ENCODE measurements at regions not wholly inside any gene's neighbourhood (a gene's known extent, or its start where the extent isn't known, plus 50 kb on each side); places are given as distances from the start of the nearest gene placed in this dataset.

GRCh38 chr15:35596285-35596684 is 50.3 kb upstream of the DPH6 start:
- DNase-seq: no peak

GRCh38 chr15:35602836-35603235 is 56.9 kb upstream of the DPH6 start:
- no peak for DNase-seq

GRCh38 chr15:35603301-35603700 is 57.3 kb upstream of the DPH6 start:
- no peak for DNase-seq

GRCh38 chr15:35603856-35604255 is 57.9 kb upstream of the DPH6 start:
- DNase-seq: no peak

- no peak for DNase-seq
Measured at GRCh38 chr15:35605764-35606449, 59.9 kb upstream of the DPH6 start.

- peak; percentile 4 for DNase-seq
Measured at GRCh38 chr15:35606450-35606779, 60.5 kb upstream of the DPH6 start.

- no peak for DNase-seq
Measured at GRCh38 chr15:35616498-35617271, 70.7 kb upstream of the DPH6 start.

- no peak for DNase-seq
Measured at GRCh38 chr15:35618260-35619188, 72.6 kb upstream of the DPH6 start.

- no peak for DNase-seq
Measured at GRCh38 chr15:35622641-35623340, 76.8 kb upstream of the DPH6 start.

GRCh38 chr15:35624881-35625280 is 78.9 kb upstream of the DPH6 start:
- DNase-seq: peak; percentile 85

- no peak for DNase-seq
Measured at GRCh38 chr15:35626571-35627318, 80.8 kb upstream of the DPH6 start.

GRCh38 chr15:35627696-35628095 is 81.7 kb upstream of the DPH6 start:
- no peak for DNase-seq

GRCh38 chr15:35629766-35630165 is 83.8 kb upstream of the DPH6 start:
- no peak for DNase-seq

GRCh38 chr15:35630532-35630931 is 84.6 kb upstream of the DPH6 start:
- no peak for DNase-seq

GRCh38 chr15:35630985-35631384 is 85.0 kb upstream of the DPH6 start:
- no peak for DNase-seq

- no peak for DNase-seq
Measured at GRCh38 chr15:35633677-35634076, 87.7 kb upstream of the DPH6 start.

GRCh38 chr15:35646790-35647189 is 100.8 kb upstream of the DPH6 start:
- no peak for DNase-seq

GRCh38 chr15:35647303-35647702 is 101.3 kb upstream of the DPH6 start:
- no peak for DNase-seq

- DNase-seq: no peak
Measured at GRCh38 chr15:35648941-35649340, 103.0 kb upstream of the DPH6 start.

- no peak for DNase-seq
Measured at GRCh38 chr15:35649575-35649974, 103.6 kb upstream of the DPH6 start.

- DNase-seq: no peak
Measured at GRCh38 chr15:35654332-35654731, 108.4 kb upstream of the DPH6 start.

GRCh38 chr15:35657679-35658311 is 111.8 kb upstream of the DPH6 start:
- DNase-seq: no peak

All from NCI-H2171 treated with DMSO at 0.1 percent for 48 hours (cell line).